DND-41 (cell line): ENCODE measurements at regions not wholly inside any gene's neighbourhood (a gene's known extent, or its start where the extent isn't known, plus 50 kb on each side); places are given as distances from the start of the nearest gene placed in this dataset.

Experiments
- EZH2 ChIP-seq: IDR thresholded peaks from 3 replicates; pipeline ENCODE4 v1.6.1; 2012; ENCODE audit warnings: borderline replicate concordance, low read depth, mild to moderate bottlenecking, moderate library complexity, low read length, inconsistent platforms; ENCODE audit not compliant: severe bottlenecking
- TF ChIP-seq, protein P1 (sequence below): IDR thresholded peaks from 2 replicates; pipeline ENCODE4 v1.5.1; 2012; ENCODE audit warnings: borderline replicate concordance, low read length, moderate library complexity, mild to moderate bottlenecking; ENCODE audit not compliant: poor library complexity, severe bottlenecking; ENCODE audit errors: extremely low read depth

DNA sequence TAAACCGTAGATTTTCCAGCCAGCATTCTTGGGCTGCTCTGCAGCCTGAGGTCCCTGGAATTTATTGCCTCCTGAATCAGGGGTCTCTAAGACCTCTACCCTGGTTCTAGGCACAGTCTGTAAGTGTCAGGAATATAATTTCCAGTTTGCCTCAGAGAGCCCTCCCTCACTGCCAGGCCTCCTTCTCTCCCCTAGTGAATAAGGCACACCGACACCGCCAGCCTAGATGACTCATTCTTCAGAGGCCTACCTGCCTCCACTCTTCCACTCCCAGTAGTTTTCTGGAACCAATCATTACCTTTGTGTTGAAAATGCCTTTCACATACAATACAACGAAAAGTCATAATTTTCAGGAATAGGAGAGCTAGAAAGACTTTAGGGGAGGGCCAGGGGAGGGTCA is 50.3 kb upstream of the ARHGEF9 start:
- TF ChIP-seq, protein P1, sequence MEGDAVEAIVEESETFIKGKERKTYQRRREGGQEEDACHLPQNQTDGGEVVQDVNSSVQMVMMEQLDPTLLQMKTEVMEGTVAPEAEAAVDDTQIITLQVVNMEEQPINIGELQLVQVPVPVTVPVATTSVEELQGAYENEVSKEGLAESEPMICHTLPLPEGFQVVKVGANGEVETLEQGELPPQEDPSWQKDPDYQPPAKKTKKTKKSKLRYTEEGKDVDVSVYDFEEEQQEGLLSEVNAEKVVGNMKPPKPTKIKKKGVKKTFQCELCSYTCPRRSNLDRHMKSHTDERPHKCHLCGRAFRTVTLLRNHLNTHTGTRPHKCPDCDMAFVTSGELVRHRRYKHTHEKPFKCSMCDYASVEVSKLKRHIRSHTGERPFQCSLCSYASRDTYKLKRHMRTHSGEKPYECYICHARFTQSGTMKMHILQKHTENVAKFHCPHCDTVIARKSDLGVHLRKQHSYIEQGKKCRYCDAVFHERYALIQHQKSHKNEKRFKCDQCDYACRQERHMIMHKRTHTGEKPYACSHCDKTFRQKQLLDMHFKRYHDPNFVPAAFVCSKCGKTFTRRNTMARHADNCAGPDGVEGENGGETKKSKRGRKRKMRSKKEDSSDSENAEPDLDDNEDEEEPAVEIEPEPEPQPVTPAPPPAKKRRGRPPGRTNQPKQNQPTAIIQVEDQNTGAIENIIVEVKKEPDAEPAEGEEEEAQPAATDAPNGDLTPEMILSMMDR, result no peak
- TF ChIP-seq EZH2, result no peak
